Endodermal cell (in vitro differentiated cells): ENCODE measurements at regions not wholly inside any gene's neighbourhood (a gene's known extent, or its start where the extent isn't known, plus 50 kb on each side); places are given as distances from the start of the nearest gene placed in this dataset.

Experiments used
- DNase-seq: peaks from one replicate; pipeline ENCODE4 v3.0.0-alpha.2; 2017
- H3K27ac ChIP-seq: 2 replicates; pipeline ENCODE4 v1.5.1; 2013; ENCODE audit warnings: mild to moderate bottlenecking, low read depth, low read length, moderate library complexity
- H3K27me3 ChIP-seq: 2 replicates; pipeline ENCODE4 v1.6.1; 2013; ENCODE audit warnings: mild to moderate bottlenecking, low read length, moderate library complexity; ENCODE audit not compliant: insufficient read depth, control insufficient read depth, poor library complexity, severe bottlenecking
- H3K36me3 ChIP-seq: 2 replicates; pipeline ENCODE4 v1.7.0; 2013; ENCODE audit warnings: mild to moderate bottlenecking, low read length, moderate library complexity; ENCODE audit not compliant: control insufficient read depth, insufficient read depth
- H3K4me1 ChIP-seq: one replicate; pipeline ENCODE4 v1.7.0; 2013; ENCODE audit warnings: low read length; ENCODE audit not compliant: control insufficient read depth, insufficient read depth
- H3K4me3 ChIP-seq: 2 replicates; pipeline ENCODE4 v1.5.1; 2013; ENCODE audit warnings: mild to moderate bottlenecking, low read length, moderate library complexity
- H3K9ac ChIP-seq: 2 replicates; pipeline ENCODE4 v1.6.1; 2013; ENCODE audit warnings: mild to moderate bottlenecking, low read length, moderate library complexity; ENCODE audit not compliant: poor library complexity, severe bottlenecking; ENCODE audit errors: extremely low read depth
- H3K9me3 ChIP-seq: 2 replicates; pipeline ENCODE4 v1.6.1; 2013; ENCODE audit warnings: mild to moderate bottlenecking, low read length, moderate library complexity; ENCODE audit not compliant: control insufficient read depth
- H3K27ac Mint-ChIP-seq: 2 replicates; pipeline ENCODE4 v1.8.0; 2020; ENCODE audit warnings: mixed read lengths
- H3K27me3 Mint-ChIP-seq: 2 replicates; pipeline ENCODE4 v1.8.0; 2021; ENCODE audit warnings: mild to moderate bottlenecking, mixed read lengths; ENCODE audit not compliant: insufficient read depth
- H3K36me3 Mint-ChIP-seq: 2 replicates; pipeline ENCODE4 v1.8.0; 2020; ENCODE audit warnings: low read depth, mixed read lengths
- H3K4me1 Mint-ChIP-seq: 2 replicates; pipeline ENCODE4 v1.8.0; 2020; ENCODE audit warnings: mixed read lengths
- H3K4me3 Mint-ChIP-seq: 2 replicates; pipeline ENCODE4 v1.8.0; 2020; ENCODE audit warnings: mild to moderate bottlenecking, moderate library complexity, mixed read lengths
- H3K9me3 Mint-ChIP-seq: 2 replicates; pipeline ENCODE4 v1.8.0; 2020; ENCODE audit warnings: mild to moderate bottlenecking, mixed read lengths
- WGBS, 2 experiments: methylation state at CpG; one replicate each; pipeline versions ENCODE4 v1.1.5 to v1.1.7; 2013; ENCODE audit warnings: missing lambda C conversion rate in 2 of 2, mixed read lengths in 1 of 2; ENCODE audit not compliant: insufficient coverage in 1 of 2, insufficient read length in 1 of 2; 5-methylcytosine and 5-hydroxymethylcytosine counted together
- TF ChIP-seq, protein P1 (sequence below): fragments of 200-600 bp; sonication (generic); conservative IDR thresholded peaks from 2 replicates; pipeline ENCODE4 v1.5.0; 2021; ENCODE audit warnings: antibody characterized with exemption, mild to moderate bottlenecking

GRCh38 chr6:47132724-47133123, 90.6 kb upstream of the ADGRF1 start:
- Histone ChIP-seq H3K4me1 (peaks cover 16% of the 10 kb centered on the region), H3K27ac (peak overlapping the region; percentile 55), H3K4me3 (no peak overlapping the region), H3K9me3 (no peaks in the 10 kb centered on the region), H3K9ac (peak overlapping the region; percentile 4), H3K27me3 (no peaks in the 10 kb centered on the region), H3K36me3 (no peaks in the 10 kb centered on the region)
- H3K36me3 Mint-ChIP-seq, result no peaks in the 10 kb centered on the region
- no peaks in the 10 kb centered on the region for H3K27me3 Mint-ChIP-seq
- no peaks in the 10 kb centered on the region for H3K9me3 Mint-ChIP-seq
- peak overlapping the region; percentile 27 for H3K27ac Mint-ChIP-seq
- peaks cover 69% of the 10 kb centered on the region for H3K4me1 Mint-ChIP-seq
- no peak overlapping the region for H3K4me3 Mint-ChIP-seq
- DNase-seq, result no peak
- TF ChIP-seq, protein P1, sequence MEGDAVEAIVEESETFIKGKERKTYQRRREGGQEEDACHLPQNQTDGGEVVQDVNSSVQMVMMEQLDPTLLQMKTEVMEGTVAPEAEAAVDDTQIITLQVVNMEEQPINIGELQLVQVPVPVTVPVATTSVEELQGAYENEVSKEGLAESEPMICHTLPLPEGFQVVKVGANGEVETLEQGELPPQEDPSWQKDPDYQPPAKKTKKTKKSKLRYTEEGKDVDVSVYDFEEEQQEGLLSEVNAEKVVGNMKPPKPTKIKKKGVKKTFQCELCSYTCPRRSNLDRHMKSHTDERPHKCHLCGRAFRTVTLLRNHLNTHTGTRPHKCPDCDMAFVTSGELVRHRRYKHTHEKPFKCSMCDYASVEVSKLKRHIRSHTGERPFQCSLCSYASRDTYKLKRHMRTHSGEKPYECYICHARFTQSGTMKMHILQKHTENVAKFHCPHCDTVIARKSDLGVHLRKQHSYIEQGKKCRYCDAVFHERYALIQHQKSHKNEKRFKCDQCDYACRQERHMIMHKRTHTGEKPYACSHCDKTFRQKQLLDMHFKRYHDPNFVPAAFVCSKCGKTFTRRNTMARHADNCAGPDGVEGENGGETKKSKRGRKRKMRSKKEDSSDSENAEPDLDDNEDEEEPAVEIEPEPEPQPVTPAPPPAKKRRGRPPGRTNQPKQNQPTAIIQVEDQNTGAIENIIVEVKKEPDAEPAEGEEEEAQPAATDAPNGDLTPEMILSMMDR, result no peak
- 83 to 93% methylated on average over 1 of the region's 1 CpG for WGBS, 2 experiments

DNA sequence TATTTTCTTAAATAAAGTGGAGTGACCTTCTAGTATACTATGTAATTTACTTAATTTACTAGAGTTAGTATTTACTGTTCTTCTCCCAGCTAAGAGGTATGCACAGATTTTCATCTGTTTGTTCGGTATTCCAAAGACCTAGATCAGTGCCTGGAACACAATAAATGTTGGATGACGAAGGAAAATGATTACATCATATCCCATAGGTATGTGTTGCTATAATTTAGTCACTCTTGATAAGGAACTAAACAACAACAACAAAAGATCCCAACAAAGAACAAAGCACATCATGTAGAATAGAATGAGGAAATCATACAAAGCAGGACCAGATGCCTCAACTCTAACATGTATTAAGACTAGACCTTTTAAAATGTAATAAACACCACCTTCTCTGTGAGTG, 89.6 kb upstream of the ADGRF1 start:
- DNase-seq, result no peak
- peaks cover 18% of the 10 kb centered on the region for H3K4me1 ChIP-seq
- no peaks in the 10 kb centered on the region for H3K9me3 ChIP-seq
- no peak overlapping the region for H3K27ac ChIP-seq
- no peak overlapping the region for H3K9ac ChIP-seq
- no peak overlapping the region for H3K4me3 Mint-ChIP-seq
- H3K4me1 Mint-ChIP-seq, result peaks cover 65% of the 10 kb centered on the region
- 100% methylated on average over 1 of the region's 2 CpGs; no CpG with 5 or more reads in 1 of the 2 experiments for WGBS, 2 experiments
- no peaks in the 10 kb centered on the region for H3K27me3 Mint-ChIP-seq
- H3K36me3 ChIP-seq, result no peaks in the 10 kb centered on the region
- no peaks in the 10 kb centered on the region for H3K27me3 ChIP-seq
- TF ChIP-seq, protein P1, result no peak
- no peak overlapping the region for H3K4me3 ChIP-seq
- H3K36me3 Mint-ChIP-seq, result no peaks in the 10 kb centered on the region
- no peak overlapping the region for H3K27ac Mint-ChIP-seq
- no peaks in the 10 kb centered on the region for H3K9me3 Mint-ChIP-seq

- DNase-seq, result no peak
- no peaks in the 10 kb centered on the region for H3K36me3 ChIP-seq
- no peaks in the 10 kb centered on the region for H3K9me3 Mint-ChIP-seq
- 87 to 100% methylated on average over 2 to 3 of the region's 3 CpGs for WGBS, 2 experiments
- no peaks in the 10 kb centered on the region for H3K9me3 ChIP-seq
- no peak overlapping the region for H3K27ac Mint-ChIP-seq
- no peaks in the 10 kb centered on the region for H3K27me3 ChIP-seq
- no peak overlapping the region for H3K27ac ChIP-seq
- H3K27me3 Mint-ChIP-seq, result no peaks in the 10 kb centered on the region
- H3K4me1 Mint-ChIP-seq, result peaks cover 59% of the 10 kb centered on the region
- peaks cover 14% of the 10 kb centered on the region for H3K4me1 ChIP-seq
- H3K9ac ChIP-seq, result no peak overlapping the region
- TF ChIP-seq, protein P1, result no peak
- H3K36me3 Mint-ChIP-seq, result no peaks in the 10 kb centered on the region
- no peak overlapping the region for H3K4me3 Mint-ChIP-seq
- H3K4me3 ChIP-seq, result no peak overlapping the region
Observed at GRCh38 chr6:47130086-47130485, 88.0 kb upstream of the ADGRF1 start.
